ENCODE measurements at regions not wholly inside any gene's neighbourhood (a gene's known extent, or its start where the extent isn't known, plus 50 kb on each side); places are given as distances from the start of the nearest gene placed in this dataset.

- no peak for TF ChIP-seq EZH2phosphoT487 (IDR thresholded peaks at IDR 0.05; ENCODE audit: borderline replicate concordance, low read length)
- no peaks in the 10 kb centered on the region for H3K9me2 ChIP-seq (replicated peaks; ENCODE audit: control insufficient read depth, low read length)
- no peaks in the 10 kb centered on the region for H3K36me3 ChIP-seq (ENCODE audit: control insufficient read depth, low read length)
- H3K4me3 ChIP-seq (ENCODE audit: low read length): no peak overlapping the region
- no peak overlapping the region for H3K4me2 ChIP-seq (ENCODE audit: low read length)
- H3F3A ChIP-seq (ENCODE audit: control insufficient read depth, insufficient read depth): no peaks in the 10 kb centered on the region
- H3K79me2 ChIP-seq (ENCODE audit: control insufficient read depth, low read length): no peaks in the 10 kb centered on the region
- peaks cover 8% of the 10 kb centered on the region for H3K4me1 ChIP-seq (ENCODE audit: control insufficient read depth, low read length)
- H3K9me3 ChIP-seq (ENCODE audit: control insufficient read depth, insufficient read depth, low read length): no peaks in the 10 kb centered on the region
- H3K27ac ChIP-seq (ENCODE audit: low read depth, low read length): no peak overlapping the region
- no peaks in the 10 kb centered on the region for H4K20me1 ChIP-seq (ENCODE audit: control insufficient read depth, insufficient read depth, low read depth, low read length)
- H3K27me3 ChIP-seq (ENCODE audit: control insufficient read depth, low read length): no peaks in the 10 kb centered on the region
Observed at GRCh38 chr2:12637754-12638153, 79.0 kb upstream of the TRIB2 start.

DNA sequence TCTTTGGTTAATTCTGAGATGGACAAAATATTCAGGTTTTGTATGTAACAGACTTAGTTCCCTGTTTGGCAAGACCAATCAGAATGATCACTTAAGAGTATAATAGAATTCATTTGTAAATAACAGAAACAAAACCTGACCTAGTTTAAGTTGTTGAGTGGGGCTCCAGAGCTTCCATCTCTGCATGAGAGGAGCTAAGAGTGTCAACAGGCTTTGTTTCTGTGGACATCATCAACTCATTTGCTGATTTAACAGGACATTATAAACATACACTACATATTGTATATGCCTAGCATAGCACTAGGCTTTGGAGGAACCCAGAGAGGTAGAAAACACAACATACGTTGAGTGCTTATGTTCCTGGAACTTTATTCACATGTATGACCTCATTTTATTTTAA lies 75.3 kb upstream of the TRIB2 start:
- Histone ChIP-seq H3K9me2 (replicated peaks; ENCODE audit: control insufficient read depth, low read length) (no peaks in the 10 kb centered on the region), H3F3A (ENCODE audit: control insufficient read depth, insufficient read depth) (no peaks in the 10 kb centered on the region), H3K79me2 (ENCODE audit: control insufficient read depth, low read length) (no peaks in the 10 kb centered on the region), H3K27me3 (ENCODE audit: control insufficient read depth, low read length) (no peaks in the 10 kb centered on the region), H4K20me1 (ENCODE audit: control insufficient read depth, insufficient read depth, low read depth, low read length) (no peaks in the 10 kb centered on the region), H3K4me3 (ENCODE audit: low read length) (no peak overlapping the region), H3K4me1 (ENCODE audit: control insufficient read depth, low read length) (peaks cover 5% of the 10 kb centered on the region; the same call in 1 of the 2 replicates), H3K4me2 (ENCODE audit: low read length) (no peak overlapping the region), H3K27ac (ENCODE audit: low read depth, low read length) (no peak overlapping the region), H3K36me3 (ENCODE audit: control insufficient read depth, low read length) (no peaks in the 10 kb centered on the region), H3K9me3 (ENCODE audit: control insufficient read depth, insufficient read depth, low read length) (peaks cover 4% of the 10 kb centered on the region; the same call in 1 of the 2 replicates)
- TF ChIP-seq, protein P1, sequence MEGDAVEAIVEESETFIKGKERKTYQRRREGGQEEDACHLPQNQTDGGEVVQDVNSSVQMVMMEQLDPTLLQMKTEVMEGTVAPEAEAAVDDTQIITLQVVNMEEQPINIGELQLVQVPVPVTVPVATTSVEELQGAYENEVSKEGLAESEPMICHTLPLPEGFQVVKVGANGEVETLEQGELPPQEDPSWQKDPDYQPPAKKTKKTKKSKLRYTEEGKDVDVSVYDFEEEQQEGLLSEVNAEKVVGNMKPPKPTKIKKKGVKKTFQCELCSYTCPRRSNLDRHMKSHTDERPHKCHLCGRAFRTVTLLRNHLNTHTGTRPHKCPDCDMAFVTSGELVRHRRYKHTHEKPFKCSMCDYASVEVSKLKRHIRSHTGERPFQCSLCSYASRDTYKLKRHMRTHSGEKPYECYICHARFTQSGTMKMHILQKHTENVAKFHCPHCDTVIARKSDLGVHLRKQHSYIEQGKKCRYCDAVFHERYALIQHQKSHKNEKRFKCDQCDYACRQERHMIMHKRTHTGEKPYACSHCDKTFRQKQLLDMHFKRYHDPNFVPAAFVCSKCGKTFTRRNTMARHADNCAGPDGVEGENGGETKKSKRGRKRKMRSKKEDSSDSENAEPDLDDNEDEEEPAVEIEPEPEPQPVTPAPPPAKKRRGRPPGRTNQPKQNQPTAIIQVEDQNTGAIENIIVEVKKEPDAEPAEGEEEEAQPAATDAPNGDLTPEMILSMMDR (IDR thresholded peaks at IDR 0.05; ENCODE audit: low read depth, low read length, poor library complexity, severe bottlenecking): no peak
- TF ChIP-seq EZH2phosphoT487 (IDR thresholded peaks at IDR 0.05; ENCODE audit: borderline replicate concordance, low read length): no peak

DNA sequence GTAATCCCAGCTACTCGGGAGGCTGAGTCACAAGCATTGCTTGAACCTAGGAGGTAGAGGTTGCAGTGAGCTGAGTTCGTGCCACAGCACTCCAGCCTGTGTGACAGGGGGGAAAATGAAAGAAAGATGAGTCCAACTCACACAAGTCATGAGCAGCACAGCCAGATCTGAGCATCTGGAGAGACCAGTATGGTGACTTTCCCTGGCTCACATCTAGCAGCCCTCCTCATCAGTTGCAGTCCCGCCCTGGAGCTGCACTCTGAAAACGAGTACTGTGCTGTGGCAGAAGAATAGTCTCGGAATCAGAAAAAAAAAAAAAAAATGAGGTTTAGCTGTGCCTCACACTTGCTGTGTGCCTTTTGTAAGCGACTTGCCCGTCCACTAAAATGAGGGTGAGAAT lies 74.4 kb upstream of the TRIB2 start:
- Histone ChIP-seq H3K4me3 (ENCODE audit: low read length) (no peak overlapping the region), H3K9me3 (ENCODE audit: control insufficient read depth, insufficient read depth, low read length) (peaks cover 10% of the 10 kb centered on the region; the same call in 1 of the 2 replicates), H3K27ac (ENCODE audit: low read depth, low read length) (no peak overlapping the region), H3K4me1 (ENCODE audit: control insufficient read depth, low read length) (peaks cover 5% of the 10 kb centered on the region; the same call in 1 of the 2 replicates), H3K27me3 (ENCODE audit: control insufficient read depth, low read length) (no peaks in the 10 kb centered on the region), H3F3A (ENCODE audit: control insufficient read depth, insufficient read depth) (no peaks in the 10 kb centered on the region), H3K9me2 (replicated peaks; ENCODE audit: control insufficient read depth, low read length) (no peaks in the 10 kb centered on the region), H3K4me2 (ENCODE audit: low read length) (no peak overlapping the region), H4K20me1 (ENCODE audit: control insufficient read depth, insufficient read depth, low read depth, low read length) (no peaks in the 10 kb centered on the region), H3K36me3 (ENCODE audit: control insufficient read depth, low read length) (no peaks in the 10 kb centered on the region), H3K79me2 (ENCODE audit: control insufficient read depth, low read length) (no peaks in the 10 kb centered on the region)
- no peak for TF ChIP-seq EZH2phosphoT487 (IDR thresholded peaks at IDR 0.05; ENCODE audit: borderline replicate concordance, low read length)
- TF ChIP-seq, protein P1 (IDR thresholded peaks at IDR 0.05; ENCODE audit: low read depth, low read length, poor library complexity, severe bottlenecking): no peak

- peaks cover 12% of the 10 kb centered on the region; the same call in 1 of the 2 replicates for H3K9me3 ChIP-seq (ENCODE audit: control insufficient read depth, insufficient read depth, low read length)
- H3K4me2 ChIP-seq (ENCODE audit: low read length): no peak overlapping the region
- no peaks in the 10 kb centered on the region for H3K79me2 ChIP-seq (ENCODE audit: control insufficient read depth, low read length)
- no peaks in the 10 kb centered on the region for H4K20me1 ChIP-seq (ENCODE audit: control insufficient read depth, insufficient read depth, low read depth, low read length)
- H3K27me3 ChIP-seq (ENCODE audit: control insufficient read depth, low read length): no peaks in the 10 kb centered on the region
- no peak overlapping the region for H3K27ac ChIP-seq (ENCODE audit: low read depth, low read length)
- TF ChIP-seq EZH2phosphoT487 (IDR thresholded peaks at IDR 0.05; ENCODE audit: borderline replicate concordance, low read length): no peak
- TF ChIP-seq, protein P1 (IDR thresholded peaks at IDR 0.05; ENCODE audit: low read depth, low read length, poor library complexity, severe bottlenecking): no peak
- H3K4me1 ChIP-seq (ENCODE audit: control insufficient read depth, low read length): peaks cover 5% of the 10 kb centered on the region; the same call in 1 of the 2 replicates
- no peaks in the 10 kb centered on the region for H3K9me2 ChIP-seq (replicated peaks; ENCODE audit: control insufficient read depth, low read length)
- H3K36me3 ChIP-seq (ENCODE audit: control insufficient read depth, low read length): no peaks in the 10 kb centered on the region
- no peaks in the 10 kb centered on the region for H3F3A ChIP-seq (ENCODE audit: control insufficient read depth, insufficient read depth)
- H3K4me3 ChIP-seq (ENCODE audit: low read length): no peak overlapping the region
Observed at GRCh38 chr2:12642859-12643258, 73.9 kb upstream of the TRIB2 start.
